NCI-H1417 treated with DMSO at 0.1 percent for 48 hours (cell line): ENCODE measurements at regions not wholly inside any gene's neighbourhood (a gene's known extent, or its start where the extent isn't known, plus 50 kb on each side); places are given as distances from the start of the nearest gene placed in this dataset.
"Not testable (repeated sequence)": the region's sequence is repeated elsewhere in the genome, so short reads cannot be mapped to it uniquely, and the experiment has no call there.

Experiments used
- DNase-seq: peaks from one replicate; lab custom pipeline; 2025; lab: John Stamatoyannopoulos, UW

GRCh38 chr13:81146576-81146975, 805.6 kb upstream of the SPRY2 start:
- not testable (repeated sequence) for DNase-seq

- DNase-seq: no peak
Observed at GRCh38 chr13:81142306-81142999, 801.5 kb upstream of the SPRY2 start.

GRCh38 chr13:81140675-81141074, 799.7 kb upstream of the SPRY2 start:
- no peak for DNase-seq

- DNase-seq: no peak
Observed at GRCh38 chr13:81139987-81140386, 799.1 kb upstream of the SPRY2 start.

- DNase-seq: no peak
Observed at GRCh38 chr13:81138353-81138980, 797.5 kb upstream of the SPRY2 start.

- no peak for DNase-seq
Observed at GRCh38 chr13:81133066-81133465, 792.1 kb upstream of the SPRY2 start.

- DNase-seq: no peak
Observed at GRCh38 chr13:81117416-81117815, 776.5 kb upstream of the SPRY2 start.

GRCh38 chr13:81116461-81117282, 775.7 kb upstream of the SPRY2 start:
- DNase-seq: no peak

GRCh38 chr13:81109026-81109425, 768.1 kb upstream of the SPRY2 start:
- DNase-seq: no peak

- DNase-seq: no peak
Observed at GRCh38 chr13:81106348-81106747, 765.4 kb upstream of the SPRY2 start.

GRCh38 chr13:81104035-81104715, 763.2 kb upstream of the SPRY2 start:
- DNase-seq: no peak

- DNase-seq: not testable (repeated sequence)
Observed at GRCh38 chr13:81102066-81102465, 761.1 kb upstream of the SPRY2 start.

GRCh38 chr13:81089371-81090157, 748.6 kb upstream of the SPRY2 start:
- no peak for DNase-seq

- DNase-seq: no peak
Observed at GRCh38 chr13:81080911-81081454, 740.1 kb upstream of the SPRY2 start.

GRCh38 chr13:81078048-81078447, 737.1 kb upstream of the SPRY2 start:
- no peak for DNase-seq

- DNase-seq: not testable (repeated sequence)
Observed at GRCh38 chr13:81069822-81070221, 728.9 kb upstream of the SPRY2 start.

- no peak for DNase-seq
Observed at GRCh38 chr13:81058916-81059290, 718.0 kb upstream of the SPRY2 start.

GRCh38 chr13:81058211-81058915, 717.4 kb upstream of the SPRY2 start:
- DNase-seq: no peak

- no peak for DNase-seq
Observed at GRCh38 chr13:81051873-81052272, 710.9 kb upstream of the SPRY2 start.

- no peak for DNase-seq
Observed at GRCh38 chr13:81048026-81048461, 707.1 kb upstream of the SPRY2 start.

GRCh38 chr13:81041761-81042160, 700.8 kb upstream of the SPRY2 start:
- DNase-seq: no peak
